ENCODE measurements at regions not wholly inside any gene's neighbourhood (a gene's known extent, or its start where the extent isn't known, plus 50 kb on each side); places are given as distances from the start of the nearest gene placed in this dataset.

- H2AFZ ChIP-seq (ENCODE audit: insufficient read depth, low read depth, low read length, poor library complexity, severe bottlenecking) = no peak overlapping the region
- no peak overlapping the region for H3K27ac Mint-ChIP-seq
- no peak for ATAC-seq (ENCODE audit: low read depth)
These were observed 360.2 kb upstream of the CHRM3 start for GRCh38 chr1:239025997-239026694.

DNA sequence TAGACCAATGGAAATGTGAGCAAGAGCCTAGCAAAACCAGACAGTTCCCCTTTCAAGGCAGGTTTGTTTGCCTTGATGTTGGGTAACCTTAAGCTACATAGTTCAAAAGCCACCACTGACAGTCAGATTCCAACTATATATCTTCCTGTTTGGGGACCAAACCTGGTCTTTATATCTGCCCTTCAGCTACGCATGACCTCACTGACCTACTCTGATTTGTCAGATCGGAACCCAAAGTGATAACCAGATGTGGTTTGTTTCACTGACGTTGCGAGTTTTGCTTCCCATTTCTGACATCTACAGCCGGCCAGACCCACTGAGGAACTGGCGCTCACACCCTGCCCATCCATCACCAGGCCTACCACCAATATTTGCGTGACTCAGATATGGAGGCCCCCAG lies 361.1 kb upstream of the CHRM3 start:
- Histone ChIP-seq H3K9ac (ENCODE audit: low read length) (no peak overlapping the region), H3K27me3 (replicated peaks in 1 of 4; ENCODE audit: control extremely low read depth in 1 of 4, control insufficient read depth in 3 of 4, insufficient read depth in 4 of 4, low read length in 3 of 4) (no peaks in the 10 kb centered on the region), H3K36me3 (replicated peaks in 1 of 2; ENCODE audit: control extremely low read depth in 1 of 2, control insufficient read depth in 1 of 2, extremely low read depth in 1 of 2, insufficient read depth in 2 of 2, low read length in 1 of 2) (no peaks in the 10 kb centered on the region), H3K4me2 (replicated peaks; ENCODE audit: low read depth, low read length, poor library complexity, severe bottlenecking) (no peak overlapping the region), H3K27ac (ENCODE audit: low read length in 2 of 2) (no peak overlapping the region), H2AFZ (ENCODE audit: insufficient read depth, low read depth, low read length, poor library complexity, severe bottlenecking) (no peak overlapping the region), H3K4me3 (ENCODE audit: control extremely low read depth in 1 of 5, extremely low read depth in 1 of 5, insufficient read depth in 1 of 5, low read depth in 2 of 5, low read length in 4 of 5) (no peak overlapping the region), H4K20me1 (ENCODE audit: control insufficient read depth, insufficient read depth, low read length, poor library complexity, severe bottlenecking) (no peaks in the 10 kb centered on the region), H3K4me1 (ENCODE audit: control insufficient read depth in 2 of 2, insufficient read depth in 2 of 2, low read length in 2 of 2) (no peaks in the 10 kb centered on the region), H3K79me2 (ENCODE audit: control insufficient read depth, insufficient read depth, low read length) (no peaks in the 10 kb centered on the region), H3K9me3 (ENCODE audit: control extremely low read depth in 1 of 3, control insufficient read depth in 2 of 3, insufficient read depth in 1 of 3, low read length in 2 of 3) (peaks cover 0 to 2% (median 0%) of the 10 kb centered on the region in 3 donors)
- Mint-ChIP-seq H3K9me3 (ENCODE audit: insufficient read depth) (peaks cover 3% of the 10 kb centered on the region), H3K4me1 (no peaks in the 10 kb centered on the region), H3K4me3 (no peak overlapping the region), H3K27me3 (no peaks in the 10 kb centered on the region), H3K27ac (no peak overlapping the region)
- DNase-seq (no peak), ATAC-seq (ENCODE audit: low read depth) (no peak)
- ChIA-PET CTCF (no interaction called here), POLR2A (no interaction called here)
- intact Hi-C loops (cut with micrococcal nuclease) = no loop called here
- TF ChIP-seq CTCF (IDR thresholded peaks at IDR 0.05) (no peak), EZH2 (IDR thresholded peaks at IDR 0.05; ENCODE audit: borderline replicate concordance, insufficient read depth, low read depth, low read length, poor library complexity, severe bottlenecking) (no peak)
- 72% methylated on average over 6 of the region's 7 CpGs for WGBS (ENCODE audit: insufficient coverage)

More at GRCh38 chr1:239025997-239026694, 360.2 kb upstream of the CHRM3 start:
- no peak overlapping the region for H3K9ac ChIP-seq (ENCODE audit: low read length)
- TF ChIP-seq CTCF (IDR thresholded peaks at IDR 0.05) (no peak), EZH2 (IDR thresholded peaks at IDR 0.05; ENCODE audit: borderline replicate concordance, insufficient read depth, low read depth, low read length, poor library complexity, severe bottlenecking) (no peak)
- CTCF ChIA-PET = no interaction called here
- Mint-ChIP-seq H3K4me3 (no peak overlapping the region), H3K9me3 (ENCODE audit: insufficient read depth) (peaks cover 3% of the 10 kb centered on the region), H3K4me1 (no peaks in the 10 kb centered on the region), H3K27me3 (no peaks in the 10 kb centered on the region)
- DNase-seq = no peak
- H3K27ac ChIP-seq (ENCODE audit: low read length in 2 of 2) = no peak overlapping the region
- H3K79me2 ChIP-seq (ENCODE audit: control insufficient read depth, insufficient read depth, low read length) = no peaks in the 10 kb centered on the region
- H4K20me1 ChIP-seq (ENCODE audit: control insufficient read depth, insufficient read depth, low read length, poor library complexity, severe bottlenecking) = no peaks in the 10 kb centered on the region
- H3K4me2 ChIP-seq (replicated peaks; ENCODE audit: low read depth, low read length, poor library complexity, severe bottlenecking) = no peak overlapping the region
- H3K9me3 ChIP-seq (ENCODE audit: control extremely low read depth in 1 of 3, control insufficient read depth in 2 of 3, insufficient read depth in 1 of 3, low read length in 2 of 3) = peaks cover 0 to 2% (median 0%) of the 10 kb centered on the region in 3 donors
- H3K4me1 ChIP-seq (ENCODE audit: control insufficient read depth in 2 of 2, insufficient read depth in 2 of 2, low read length in 2 of 2) = no peaks in the 10 kb centered on the region
- no peak overlapping the region for H3K4me3 ChIP-seq (ENCODE audit: control extremely low read depth in 1 of 5, extremely low read depth in 1 of 5, insufficient read depth in 1 of 5, low read depth in 2 of 5, low read length in 4 of 5)
- WGBS (ENCODE audit: insufficient coverage) = 90% methylated on average over 2 of the region's 7 CpGs
- H3K27me3 ChIP-seq (replicated peaks in 1 of 4; ENCODE audit: control extremely low read depth in 1 of 4, control insufficient read depth in 3 of 4, insufficient read depth in 4 of 4, low read length in 3 of 4) = no peaks in the 10 kb centered on the region
- H3K36me3 ChIP-seq (replicated peaks in 1 of 2; ENCODE audit: control extremely low read depth in 1 of 2, control insufficient read depth in 1 of 2, extremely low read depth in 1 of 2, insufficient read depth in 2 of 2, low read length in 1 of 2) = no peaks in the 10 kb centered on the region
- POLR2A ChIA-PET = no interaction called here
- intact Hi-C loops (cut with micrococcal nuclease) = no loop called here

Data from B cell (primary cell).